GM23338 (cell line): ENCODE measurements at regions not wholly inside any gene's neighbourhood (a gene's known extent, or its start where the extent isn't known, plus 50 kb on each side); places are given as distances from the start of the nearest gene placed in this dataset.

Experiments used
- ATAC-seq: fragments of 200-7000 bp; cut with Tn5 transposase; 3 replicates; pipeline ENCODE4 v1.9.1; 2020
- DNase-seq: peaks from one replicate; pipeline ENCODE4 v3.0.0-alpha.2; 2015; ENCODE audit warnings: low spot score
- H2AFZ ChIP-seq: fragments of 200-600 bp; sonication (generic); 2 replicates; pipeline ENCODE4 v1.8.0; 2016; ENCODE audit warnings: antibody characterized with exemption, mild to moderate bottlenecking, moderate library complexity
- H3F3A ChIP-seq: fragments of 200-600 bp; sonication (generic); replicated peaks from 2 replicates; pipeline ENCODE4 v1.8.0; 2017; ENCODE audit warnings: antibody characterized with exemption, mixed run types, low read depth
- H3K27ac ChIP-seq: fragments of 200-600 bp; sonication (generic); 2 replicates; pipeline ENCODE4 v1.6.1; 2016; ENCODE audit warnings: low read depth
- H3K27me3 ChIP-seq: fragments of 200-600 bp; sonication (generic); 2 replicates; pipeline ENCODE4 v1.8.0; 2016; ENCODE audit warnings: mild to moderate bottlenecking, mixed run types, moderate library complexity; ENCODE audit not compliant: insufficient read depth
- H3K36me3 ChIP-seq: fragments of 200-600 bp; sonication (generic); 2 replicates; pipeline ENCODE4 v1.8.0; 2016; ENCODE audit warnings: mild to moderate bottlenecking; ENCODE audit not compliant: insufficient read depth
- H3K4me1 ChIP-seq: fragments of 200-600 bp; sonication (generic); 2 replicates; pipeline ENCODE4 v1.8.0; 2016; ENCODE audit warnings: mild to moderate bottlenecking, moderate library complexity; ENCODE audit not compliant: insufficient read depth
- H3K4me2 ChIP-seq: fragments of 200-600 bp; sonication (generic); 2 replicates; pipeline ENCODE4 v1.7.1; 2017; ENCODE audit warnings: mixed run types
- H3K4me3 ChIP-seq: fragments of 200-600 bp; sonication (generic); 2 replicates; pipeline ENCODE4 v1.6.1; 2016; ENCODE audit warnings: mixed run types
- H3K79me2 ChIP-seq: fragments of 200-600 bp; sonication (generic); replicated peaks from 2 replicates; pipeline ENCODE4 v1.8.0; 2017; ENCODE audit warnings: mild to moderate bottlenecking; ENCODE audit not compliant: insufficient read depth
- H3K9me2 ChIP-seq: fragments of 200-600 bp; sonication (generic); 2 replicates; pipeline ENCODE4 v1.8.0; 2017; ENCODE audit not compliant: insufficient read depth
- H4K20me1 ChIP-seq: fragments of 200-600 bp; sonication (generic); replicated peaks from 2 replicates; pipeline ENCODE4 v1.8.0; 2017; ENCODE audit warnings: mild to moderate bottlenecking; ENCODE audit not compliant: insufficient read depth
- H3K27ac Mint-ChIP-seq: 2 replicates; pipeline ENCODE4 v1.8.0; 2020; ENCODE audit warnings: inconsistent platforms, mild to moderate bottlenecking, moderate library complexity, mixed read lengths
- H3K27me3 Mint-ChIP-seq: 3 replicates; pipeline ENCODE4 v1.8.0; 2022; ENCODE audit warnings: low read depth, mild to moderate bottlenecking, moderate library complexity, mixed read lengths, inconsistent platforms; ENCODE audit not compliant: insufficient read depth, poor library complexity
- H3K36me3 Mint-ChIP-seq: 3 replicates; pipeline ENCODE4 v1.8.0; 2021; ENCODE audit warnings: low read depth, mild to moderate bottlenecking, inconsistent platforms, moderate library complexity, mixed read lengths
- H3K4me1 Mint-ChIP-seq: 3 replicates; pipeline ENCODE4 v1.8.0; 2020; ENCODE audit warnings: mild to moderate bottlenecking, inconsistent platforms, mixed read lengths
- H3K4me3 Mint-ChIP-seq: 3 replicates; pipeline ENCODE4 v1.8.0; 2021; ENCODE audit warnings: moderate library complexity, mild to moderate bottlenecking, inconsistent platforms, mixed read lengths
- H3K9me3 Mint-ChIP-seq: 3 replicates; pipeline ENCODE4 v1.8.0; 2020; ENCODE audit warnings: moderate library complexity, mild to moderate bottlenecking, inconsistent platforms, mixed read lengths
- CREB1 ChIP-seq: fragments of 250-450 bp; sonication (Bioruptor Pico); IDR thresholded peaks from 2 replicates; pipeline ENCODE4 v1.5.0; 2020; ENCODE audit warnings: low read depth, mild to moderate bottlenecking, moderate library complexity
- EZH2phosphoT487 ChIP-seq: fragments of 200-600 bp; sonication (generic); IDR thresholded peaks from one replicate; pipeline ENCODE4 v1.8.1; 2018; ENCODE audit warnings: antibody characterized with exemption; ENCODE audit not compliant: unreplicated experiment
- JUNB ChIP-seq: IDR thresholded peaks from one replicate; pipeline ENCODE4 v1.6.1; 2016; ENCODE audit warnings: antibody characterized with exemption; ENCODE audit not compliant: unreplicated experiment
- NANOG ChIP-seq: IDR thresholded peaks from 2 replicates; pipeline ENCODE4 v1.6.1; 2016; ENCODE audit warnings: antibody characterized with exemption, borderline replicate concordance
- POLR2AphosphoS5 ChIP-seq: IDR thresholded peaks from 2 replicates; pipeline ENCODE4 v1.6.1; 2016; ENCODE audit warnings: antibody characterized with exemption, low read depth
- ZNF114 ChIP-seq: fragments of 250-450 bp; sonication (Bioruptor Pico); IDR thresholded peaks from 2 replicates; pipeline ENCODE4 v1.5.0; 2020; ENCODE audit warnings: mild to moderate bottlenecking, moderate library complexity
- TF ChIP-seq, protein P1 (sequence below): IDR thresholded peaks from 2 replicates; pipeline ENCODE4 v1.6.1; 2016; ENCODE audit warnings: antibody characterized with exemption
- TF ChIP-seq, protein P2 (sequence below), 2 experiments: fragments of 200-600 bp in 1 of 2; sonication (generic) in 1 of 2; conservative IDR thresholded peaks; 2 replicates each; pipeline versions ENCODE4 v1.5.1 to v1.6.1; 2016 to 2017; ENCODE audit warnings: antibody characterized with exemption in 2 of 2, low read depth in 2 of 2, mild to moderate bottlenecking in 2 of 2, moderate library complexity in 1 of 2
- TF ChIP-seq, protein P3 (sequence below): fragments of 250-450 bp; sonication (Bioruptor Pico); IDR thresholded peaks from 2 replicates; pipeline ENCODE4 v1.5.0; 2020; ENCODE audit warnings: mild to moderate bottlenecking, moderate library complexity

DNA sequence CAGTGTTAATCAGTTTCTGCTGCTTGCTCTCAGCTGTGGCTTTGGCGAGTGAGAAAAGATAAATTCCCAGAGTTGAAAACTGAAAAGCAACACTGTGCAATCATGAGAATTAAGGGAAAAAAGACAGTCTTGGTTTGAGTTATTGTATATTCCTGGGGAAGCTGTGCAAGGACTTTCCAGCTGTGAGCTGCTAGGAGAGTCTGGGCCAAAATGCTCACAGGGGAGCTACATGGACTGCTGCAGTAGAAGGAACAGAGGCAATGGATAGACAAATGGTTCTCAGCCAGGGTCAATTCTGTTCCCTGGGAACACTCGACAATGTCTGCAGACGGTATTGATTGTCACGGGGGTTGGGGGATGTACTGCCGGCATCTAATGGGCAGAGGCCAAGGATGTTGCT, 102.0 kb upstream of the ADAMTS18 start:
- no peak for ATAC-seq

More for the DNA sequence above, 102.0 kb upstream of the ADAMTS18 start:
- Mint-ChIP-seq H3K27ac (no peak overlapping the region), H3K36me3 (no peaks in the 10 kb centered on the region), H3K9me3 (no peaks in the 10 kb centered on the region), H3K4me3 (no peak overlapping the region), H3K27me3 (peaks cover 5% of the 10 kb centered on the region), H3K4me1 (peaks cover 22% of the 10 kb centered on the region)
- no peak for DNase-seq
- Histone ChIP-seq H3K79me2 (no peaks in the 10 kb centered on the region), H4K20me1 (no peaks in the 10 kb centered on the region), H3K9me2 (peaks cover 5% of the 10 kb centered on the region; the same call in 1 of the 2 replicates), H2AFZ (no peak overlapping the region), H3K4me2 (no peak overlapping the region), H3K27me3 (no peaks in the 10 kb centered on the region), H3K4me3 (no peak overlapping the region), H3K36me3 (no peaks in the 10 kb centered on the region), H3K27ac (no peak overlapping the region), H3F3A (no peaks in the 10 kb centered on the region), H3K4me1 (0 out of 2 replicates have a peak, but pooled peaks cover 5% of the 10 kb centered on the region)
- no peak for TF ChIP-seq EZH2phosphoT487
- TF ChIP-seq JUNB, result no peak
- TF ChIP-seq POLR2AphosphoS5, result no peak
- TF ChIP-seq, protein P1, sequence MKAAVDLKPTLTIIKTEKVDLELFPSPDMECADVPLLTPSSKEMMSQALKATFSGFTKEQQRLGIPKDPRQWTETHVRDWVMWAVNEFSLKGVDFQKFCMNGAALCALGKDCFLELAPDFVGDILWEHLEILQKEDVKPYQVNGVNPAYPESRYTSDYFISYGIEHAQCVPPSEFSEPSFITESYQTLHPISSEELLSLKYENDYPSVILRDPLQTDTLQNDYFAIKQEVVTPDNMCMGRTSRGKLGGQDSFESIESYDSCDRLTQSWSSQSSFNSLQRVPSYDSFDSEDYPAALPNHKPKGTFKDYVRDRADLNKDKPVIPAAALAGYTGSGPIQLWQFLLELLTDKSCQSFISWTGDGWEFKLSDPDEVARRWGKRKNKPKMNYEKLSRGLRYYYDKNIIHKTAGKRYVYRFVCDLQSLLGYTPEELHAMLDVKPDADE, result no peak
- TF ChIP-seq, protein P2, sequence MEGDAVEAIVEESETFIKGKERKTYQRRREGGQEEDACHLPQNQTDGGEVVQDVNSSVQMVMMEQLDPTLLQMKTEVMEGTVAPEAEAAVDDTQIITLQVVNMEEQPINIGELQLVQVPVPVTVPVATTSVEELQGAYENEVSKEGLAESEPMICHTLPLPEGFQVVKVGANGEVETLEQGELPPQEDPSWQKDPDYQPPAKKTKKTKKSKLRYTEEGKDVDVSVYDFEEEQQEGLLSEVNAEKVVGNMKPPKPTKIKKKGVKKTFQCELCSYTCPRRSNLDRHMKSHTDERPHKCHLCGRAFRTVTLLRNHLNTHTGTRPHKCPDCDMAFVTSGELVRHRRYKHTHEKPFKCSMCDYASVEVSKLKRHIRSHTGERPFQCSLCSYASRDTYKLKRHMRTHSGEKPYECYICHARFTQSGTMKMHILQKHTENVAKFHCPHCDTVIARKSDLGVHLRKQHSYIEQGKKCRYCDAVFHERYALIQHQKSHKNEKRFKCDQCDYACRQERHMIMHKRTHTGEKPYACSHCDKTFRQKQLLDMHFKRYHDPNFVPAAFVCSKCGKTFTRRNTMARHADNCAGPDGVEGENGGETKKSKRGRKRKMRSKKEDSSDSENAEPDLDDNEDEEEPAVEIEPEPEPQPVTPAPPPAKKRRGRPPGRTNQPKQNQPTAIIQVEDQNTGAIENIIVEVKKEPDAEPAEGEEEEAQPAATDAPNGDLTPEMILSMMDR (conservative IDR thresholded peaks at IDR 0.05; ENCODE audit: low read depth in 2 of 2), result no peak
- no peak for TF ChIP-seq NANOG
- TF ChIP-seq, protein P3, sequence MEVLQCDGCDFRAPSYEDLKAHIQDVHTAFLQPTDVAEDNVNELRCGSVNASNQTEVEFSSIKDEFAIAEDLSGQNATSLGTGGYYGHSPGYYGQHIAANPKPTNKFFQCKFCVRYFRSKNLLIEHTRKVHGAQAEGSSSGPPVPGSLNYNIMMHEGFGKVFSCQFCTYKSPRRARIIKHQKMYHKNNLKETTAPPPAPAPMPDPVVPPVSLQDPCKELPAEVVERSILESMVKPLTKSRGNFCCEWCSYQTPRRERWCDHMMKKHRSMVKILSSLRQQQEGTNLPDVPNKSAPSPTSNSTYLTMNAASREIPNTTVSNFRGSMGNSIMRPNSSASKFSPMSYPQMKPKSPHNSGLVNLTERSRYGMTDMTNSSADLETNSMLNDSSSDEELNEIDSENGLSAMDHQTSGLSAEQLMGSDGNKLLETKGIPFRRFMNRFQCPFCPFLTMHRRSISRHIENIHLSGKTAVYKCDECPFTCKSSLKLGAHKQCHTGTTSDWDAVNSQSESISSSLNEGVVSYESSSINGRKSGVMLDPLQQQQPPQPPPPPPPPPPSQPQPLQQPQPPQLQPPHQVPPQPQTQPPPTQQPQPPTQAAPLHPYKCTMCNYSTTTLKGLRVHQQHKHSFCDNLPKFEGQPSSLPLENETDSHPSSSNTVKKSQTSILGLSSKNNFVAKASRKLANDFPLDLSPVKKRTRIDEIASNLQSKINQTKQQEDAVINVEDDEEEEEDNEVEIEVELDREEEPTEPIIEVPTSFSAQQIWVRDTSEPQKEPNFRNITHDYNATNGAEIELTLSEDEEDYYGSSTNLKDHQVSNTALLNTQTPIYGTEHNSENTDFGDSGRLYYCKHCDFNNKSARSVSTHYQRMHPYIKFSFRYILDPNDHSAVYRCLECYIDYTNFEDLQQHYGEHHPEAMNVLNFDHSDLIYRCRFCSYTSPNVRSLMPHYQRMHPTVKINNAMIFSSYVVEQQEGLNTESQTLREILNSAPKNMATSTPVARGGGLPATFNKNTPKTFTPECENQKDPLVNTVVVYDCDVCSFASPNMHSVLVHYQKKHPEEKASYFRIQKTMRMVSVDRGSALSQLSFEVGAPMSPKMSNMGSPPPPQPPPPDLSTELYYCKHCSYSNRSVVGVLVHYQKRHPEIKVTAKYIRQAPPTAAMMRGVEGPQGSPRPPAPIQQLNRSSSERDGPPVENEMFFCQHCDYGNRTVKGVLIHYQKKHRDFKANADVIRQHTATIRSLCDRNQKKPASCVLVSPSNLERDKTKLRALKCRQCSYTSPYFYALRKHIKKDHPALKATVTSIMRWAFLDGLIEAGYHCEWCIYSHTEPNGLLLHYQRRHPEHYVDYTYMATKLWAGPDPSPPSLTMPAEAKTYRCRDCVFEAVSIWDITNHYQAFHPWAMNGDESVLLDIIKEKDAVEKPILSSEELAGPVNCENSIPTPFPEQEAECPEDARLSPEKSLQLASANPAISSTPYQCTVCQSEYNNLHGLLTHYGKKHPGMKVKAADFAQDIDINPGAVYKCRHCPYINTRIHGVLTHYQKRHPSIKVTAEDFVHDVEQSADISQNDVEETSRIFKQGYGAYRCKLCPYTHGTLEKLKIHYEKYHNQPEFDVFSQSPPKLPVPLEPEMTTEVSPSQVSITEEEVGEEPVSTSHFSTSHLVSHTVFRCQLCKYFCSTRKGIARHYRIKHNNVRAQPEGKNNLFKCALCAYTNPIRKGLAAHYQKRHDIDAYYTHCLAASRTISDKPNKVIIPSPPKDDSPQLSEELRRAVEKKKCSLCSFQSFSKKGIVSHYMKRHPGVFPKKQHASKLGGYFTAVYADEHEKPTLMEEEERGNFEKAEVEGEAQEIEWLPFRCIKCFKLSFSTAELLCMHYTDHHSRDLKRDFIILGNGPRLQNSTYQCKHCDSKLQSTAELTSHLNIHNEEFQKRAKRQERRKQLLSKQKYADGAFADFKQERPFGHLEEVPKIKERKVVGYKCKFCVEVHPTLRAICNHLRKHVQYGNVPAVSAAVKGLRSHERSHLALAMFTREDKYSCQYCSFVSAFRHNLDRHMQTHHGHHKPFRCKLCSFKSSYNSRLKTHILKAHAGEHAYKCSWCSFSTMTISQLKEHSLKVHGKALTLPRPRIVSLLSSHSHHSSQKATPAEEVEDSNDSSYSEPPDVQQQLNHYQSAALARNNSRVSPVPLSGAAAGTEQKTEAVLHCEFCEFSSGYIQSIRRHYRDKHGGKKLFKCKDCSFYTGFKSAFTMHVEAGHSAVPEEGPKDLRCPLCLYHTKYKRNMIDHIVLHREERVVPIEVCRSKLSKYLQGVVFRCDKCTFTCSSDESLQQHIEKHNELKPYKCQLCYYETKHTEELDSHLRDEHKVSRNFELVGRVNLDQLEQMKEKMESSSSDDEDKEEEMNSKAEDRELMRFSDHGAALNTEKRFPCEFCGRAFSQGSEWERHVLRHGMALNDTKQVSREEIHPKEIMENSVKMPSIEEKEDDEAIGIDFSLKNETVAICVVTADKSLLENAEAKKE, result no peak
- no peak for TF ChIP-seq CREB1
- no peak for TF ChIP-seq ZNF114 (CRISPR knock-in tag)
